MM.1S (cell line): ENCODE measurements at regions not wholly inside any gene's neighbourhood (a gene's known extent, or its start where the extent isn't known, plus 50 kb on each side); places are given as distances from the start of the nearest gene placed in this dataset.

Source experiments
- EZH2 ChIP-seq: fragments of 300-600 bp; sonication (generic); optimal IDR thresholded peaks from 2 replicates; pipeline ENCODE3; 2017; ENCODE audit warnings: low read depth, mild to moderate bottlenecking, antibody characterized with exemption, low read length, mixed read lengths
- EZH2phosphoT487 ChIP-seq: fragments of 300-600 bp; sonication (generic); IDR thresholded peaks from 2 replicates; pipeline ENCODE4 v1.6.1; 2018; ENCODE audit warnings: antibody characterized with exemption, low read length
- TF ChIP-seq, protein P1 (sequence below): fragments of 300-600 bp; sonication (generic); IDR thresholded peaks from 2 replicates; pipeline ENCODE4 v1.5.1; 2016; ENCODE audit warnings: antibody characterized with exemption, low read length, mixed read lengths

DNA sequence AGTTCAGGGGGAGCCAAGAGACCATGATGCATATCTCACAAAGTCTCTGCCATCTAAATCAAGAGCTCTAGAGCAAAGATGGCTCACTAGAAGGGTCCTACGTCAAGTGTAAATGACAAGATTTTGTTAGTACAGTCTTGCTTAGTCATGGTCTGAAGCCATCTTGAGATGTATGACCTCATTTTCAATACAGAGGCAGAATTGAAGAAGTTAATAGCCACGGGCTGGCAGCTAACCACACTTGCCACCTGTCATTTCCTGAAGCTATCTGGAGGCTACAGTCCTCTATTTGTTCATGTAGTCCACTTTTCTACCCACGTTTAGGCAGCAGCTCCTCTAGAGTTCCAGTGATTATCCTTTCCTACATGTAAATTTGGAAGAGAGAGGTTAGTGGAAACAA lies 231.7 kb upstream of the CDH12 start:
- TF ChIP-seq EZH2phosphoT487 (no peak), EZH2 (no peak)
- TF ChIP-seq, protein P1, sequence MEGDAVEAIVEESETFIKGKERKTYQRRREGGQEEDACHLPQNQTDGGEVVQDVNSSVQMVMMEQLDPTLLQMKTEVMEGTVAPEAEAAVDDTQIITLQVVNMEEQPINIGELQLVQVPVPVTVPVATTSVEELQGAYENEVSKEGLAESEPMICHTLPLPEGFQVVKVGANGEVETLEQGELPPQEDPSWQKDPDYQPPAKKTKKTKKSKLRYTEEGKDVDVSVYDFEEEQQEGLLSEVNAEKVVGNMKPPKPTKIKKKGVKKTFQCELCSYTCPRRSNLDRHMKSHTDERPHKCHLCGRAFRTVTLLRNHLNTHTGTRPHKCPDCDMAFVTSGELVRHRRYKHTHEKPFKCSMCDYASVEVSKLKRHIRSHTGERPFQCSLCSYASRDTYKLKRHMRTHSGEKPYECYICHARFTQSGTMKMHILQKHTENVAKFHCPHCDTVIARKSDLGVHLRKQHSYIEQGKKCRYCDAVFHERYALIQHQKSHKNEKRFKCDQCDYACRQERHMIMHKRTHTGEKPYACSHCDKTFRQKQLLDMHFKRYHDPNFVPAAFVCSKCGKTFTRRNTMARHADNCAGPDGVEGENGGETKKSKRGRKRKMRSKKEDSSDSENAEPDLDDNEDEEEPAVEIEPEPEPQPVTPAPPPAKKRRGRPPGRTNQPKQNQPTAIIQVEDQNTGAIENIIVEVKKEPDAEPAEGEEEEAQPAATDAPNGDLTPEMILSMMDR = no peak
